Thyroid gland (tissue), 4 donors: ENCODE measurements at regions not wholly inside any gene's neighbourhood (a gene's known extent, or its start where the extent isn't known, plus 50 kb on each side); places are given as distances from the start of the nearest gene placed in this dataset.
"Not testable (repeated sequence)": the region's sequence is repeated elsewhere in the genome, so short reads cannot be mapped to it uniquely, and the experiment has no call there.

Experiments
- DNase-seq, 2 donors: peaks; one replicate each; pipeline ENCODE4 v3.0.0-alpha.2; 2019
- H3K27ac ChIP-seq, 3 donors: fragments of 200-600 bp; sonication (generic); 1 replicate in 2 of 3; 2 replicates in 1 of 3; pipeline ENCODE4 v1.5.1; 2016 to 2019; ENCODE audit warnings: mild to moderate bottlenecking in 1 of 3, moderate library complexity in 1 of 3
- H3K27me3 ChIP-seq: fragments of 200-600 bp; sonication (generic); one replicate; pipeline ENCODE4 v1.5.1; 2019
- H3K36me3 ChIP-seq, 2 donors: fragments of 200-600 bp; sonication (generic); one replicate each; pipeline ENCODE4 v1.5.1; 2016 to 2019
- H3K4me1 ChIP-seq, 2 donors: fragments of 200-600 bp; sonication (generic); one replicate each; pipeline ENCODE4 v1.5.1; 2017 to 2019
- H3K4me3 ChIP-seq, 3 donors: fragments of 200-600 bp; sonication (generic); replicated peaks in 1 of 3; 1 replicate in 2 of 3; 2 replicates in 1 of 3; pipeline ENCODE4 v1.5.1; 2016; ENCODE audit warnings: mild to moderate bottlenecking in 1 of 3
- H3K9me3 ChIP-seq: fragments of 200-600 bp; sonication (generic); one replicate; pipeline ENCODE4 v1.5.1; 2017
- CTCF ChIP-seq, 6 experiments: fragments of 200-600 bp in 3 of 6; fragments of 450-650 bp in 3 of 6; sonication (generic) in 3 of 6; IDR thresholded peaks; one replicate each; pipeline ENCODE4 v1.5.1; 2016 to 2019; ENCODE audit warnings: antibody characterized with exemption in 6 of 6, mild to moderate bottlenecking in 2 of 6, inconsistent platforms in 1 of 6, moderate library complexity in 1 of 6
- POLR2A ChIP-seq, 2 donors: fragments of 450-650 bp; IDR thresholded peaks; one replicate each; pipeline ENCODE4 v1.6.1; 2017; ENCODE audit warnings: antibody characterized with exemption in 2 of 2, mild to moderate bottlenecking in 2 of 2, moderate library complexity in 1 of 2
- WGBS, 2 donors: methylation state at CpG; one replicate each; pipeline ENCODE4 v1.1.5; 2017; 5-methylcytosine and 5-hydroxymethylcytosine counted together
- intact Hi-C: fragments of 100-400 bp; cut with DNase I; formaldehyde crosslinking; loops from one replicate; pipeline ENCODE4 v1.15.1; 2023

GRCh38 chr6:140382355-140382754, 1007.9 kb upstream of the CITED2 start:
- H3K27ac ChIP-seq = no peak overlapping the region
- no peaks in the 10 kb centered on the region for H3K9me3 ChIP-seq
- no peaks in the 10 kb centered on the region for H3K36me3 ChIP-seq
- H3K27me3 ChIP-seq = no peaks in the 10 kb centered on the region
- no peak for TF ChIP-seq CTCF (IDR thresholded peaks at IDR 0.05)
- no peak for TF ChIP-seq POLR2A (IDR thresholded peaks at IDR 0.05)
- 88 to 92% methylated on average over 2 of the region's 2 CpGs for WGBS, 2 donors
- no peak overlapping the region for H3K4me3 ChIP-seq
- intact Hi-C loops = no loop called here
- H3K4me1 ChIP-seq = no peaks in the 10 kb centered on the region
- DNase-seq = no peak

GRCh38 chr6:140380427-140381218, 1006.2 kb upstream of the CITED2 start:
- H3K4me3 ChIP-seq = no peak overlapping the region
- H3K27me3 ChIP-seq = no peaks in the 10 kb centered on the region
- H3K4me1 ChIP-seq = no peaks in the 10 kb centered on the region
- H3K36me3 ChIP-seq = no peaks in the 10 kb centered on the region
- no peaks in the 10 kb centered on the region for H3K9me3 ChIP-seq
- intact Hi-C loops = no loop called here
- H3K27ac ChIP-seq = no peak overlapping the region
- DNase-seq = no peak
- WGBS, 2 donors = 90 to 93% methylated on average over 3 of the region's 3 CpGs
- TF ChIP-seq POLR2A (IDR thresholded peaks at IDR 0.05) = no peak
- TF ChIP-seq CTCF (IDR thresholded peaks at IDR 0.05) = no peak

GRCh38 chr6:140379919-140380318, 1005.5 kb upstream of the CITED2 start:
- Histone ChIP-seq H3K27me3 (no peaks in the 10 kb centered on the region), H3K27ac (no peak overlapping the region), H3K4me1 (no peaks in the 10 kb centered on the region), H3K36me3 (no peaks in the 10 kb centered on the region), H3K9me3 (no peaks in the 10 kb centered on the region), H3K4me3 (no peak overlapping the region)
- 83 to 89% methylated on average over 2 of the region's 2 CpGs for WGBS, 2 donors
- no peak for TF ChIP-seq CTCF (IDR thresholded peaks at IDR 0.05)
- TF ChIP-seq POLR2A (IDR thresholded peaks at IDR 0.05) = no peak
- DNase-seq = no peak
- intact Hi-C loops = no loop called here

GRCh38 chr6:140376209-140376608, 1001.8 kb upstream of the CITED2 start:
- no peak for DNase-seq
- Histone ChIP-seq H3K27ac (no peak overlapping the region), H3K4me1 (no peaks in the 10 kb centered on the region), H3K27me3 (no peaks in the 10 kb centered on the region), H3K36me3 (no peaks in the 10 kb centered on the region), H3K9me3 (no peaks in the 10 kb centered on the region), H3K4me3 (no peak overlapping the region)
- TF ChIP-seq CTCF (IDR thresholded peaks at IDR 0.05) (no peak), POLR2A (IDR thresholded peaks at IDR 0.05) (no peak)
- intact Hi-C loops = no loop called here

GRCh38 chr6:140373728-140374127, 999.3 kb upstream of the CITED2 start:
- H3K4me3 ChIP-seq, H3K27ac ChIP-seq, intact Hi-C loops, H3K4me1 ChIP-seq, H3K36me3 ChIP-seq, H3K9me3 ChIP-seq, DNase-seq, H3K27me3 ChIP-seq: not testable (repeated sequence)
- 95 to 100% methylated on average over 1 to 15 of the region's 24 CpGs for WGBS, 2 donors
